Activated naive CD8-positive, alpha-beta T cell treated with anti-CD3 and anti-CD28 coated beads, Interleukin-2, amount 50 U/mL, for 24 hours (primary cell): ENCODE measurements at regions not wholly inside any gene's neighbourhood (a gene's known extent, or its start where the extent isn't known, plus 50 kb on each side); places are given as distances from the start of the nearest gene placed in this dataset.
"Not testable (repeated sequence)": the region's sequence is repeated elsewhere in the genome, so short reads cannot be mapped to it uniquely, and the experiment has no call there.

Experiments
- ATAC-seq: fragments of 150-1000 bp; cut with Tn5 transposase; one replicate; pipeline ENCODE4 v1.10.0; 2021
- DNase-seq: peaks from one replicate; pipeline ENCODE4 v3.0.0; 2021
- H3K27ac Mint-ChIP-seq: one replicate; pipeline ENCODE4 v1.8.0; 2021; ENCODE audit warnings: mild to moderate bottlenecking, mixed read lengths
- H3K27me3 Mint-ChIP-seq: one replicate; pipeline ENCODE4 v1.8.0; 2021; ENCODE audit warnings: mixed read lengths
- H3K36me3 Mint-ChIP-seq: one replicate; pipeline ENCODE4 v1.8.0; 2021; ENCODE audit warnings: low read depth, mixed read lengths
- H3K4me1 Mint-ChIP-seq: one replicate; pipeline ENCODE4 v1.8.0; 2021; ENCODE audit warnings: mixed read lengths
- H3K4me3 Mint-ChIP-seq: one replicate; pipeline ENCODE4 v1.8.0; 2021; ENCODE audit warnings: mild to moderate bottlenecking, moderate library complexity, mixed read lengths
- H3K9me3 Mint-ChIP-seq: one replicate; pipeline ENCODE4 v1.8.0; 2021; ENCODE audit warnings: mixed read lengths

DNA sequence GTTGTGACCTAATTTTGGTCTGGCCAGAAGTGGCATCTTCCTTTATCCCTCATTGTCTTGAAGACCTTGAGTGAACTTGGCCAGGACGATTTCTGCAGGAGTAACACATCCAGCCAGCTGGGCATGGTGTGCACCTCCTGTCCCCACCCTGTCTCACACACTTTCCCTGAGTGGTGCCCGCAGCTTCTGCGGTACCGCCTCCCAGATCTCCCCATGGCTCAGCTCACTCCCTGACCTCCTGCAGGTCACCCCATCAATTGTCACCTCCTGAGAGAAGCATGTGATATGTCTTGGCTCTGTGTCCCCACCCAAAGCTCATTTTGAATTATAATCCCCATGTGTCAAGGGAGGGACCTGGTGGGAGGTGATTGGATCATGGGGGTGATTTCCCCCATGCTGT lies 50.2 kb upstream of the TP53I11 start:
- no peaks in the 10 kb centered on the region for H3K36me3 Mint-ChIP-seq
- no peak overlapping the region for H3K4me3 Mint-ChIP-seq
- H3K27me3 Mint-ChIP-seq: no peaks in the 10 kb centered on the region
- no peaks in the 10 kb centered on the region for H3K4me1 Mint-ChIP-seq
- no peak for DNase-seq
- H3K9me3 Mint-ChIP-seq: no peaks in the 10 kb centered on the region
- no peak for ATAC-seq
- H3K27ac Mint-ChIP-seq: no peak overlapping the region

GRCh38 chr11:45001466-45002165 lies 50.9 kb upstream of the TP53I11 start:
- Mint-ChIP-seq H3K36me3 (no peaks in the 10 kb centered on the region), H3K27me3 (no peaks in the 10 kb centered on the region), H3K27ac (no peak overlapping the region), H3K4me1 (no peaks in the 10 kb centered on the region), H3K9me3 (no peaks in the 10 kb centered on the region), H3K4me3 (no peak overlapping the region)
- DNase-seq: no peak
- ATAC-seq: no peak

GRCh38 chr11:45005106-45005505 lies 54.4 kb upstream of the TP53I11 start:
- no peak for DNase-seq
- Mint-ChIP-seq H3K4me3 (no peak overlapping the region), H3K4me1 (no peaks in the 10 kb centered on the region)

DNA sequence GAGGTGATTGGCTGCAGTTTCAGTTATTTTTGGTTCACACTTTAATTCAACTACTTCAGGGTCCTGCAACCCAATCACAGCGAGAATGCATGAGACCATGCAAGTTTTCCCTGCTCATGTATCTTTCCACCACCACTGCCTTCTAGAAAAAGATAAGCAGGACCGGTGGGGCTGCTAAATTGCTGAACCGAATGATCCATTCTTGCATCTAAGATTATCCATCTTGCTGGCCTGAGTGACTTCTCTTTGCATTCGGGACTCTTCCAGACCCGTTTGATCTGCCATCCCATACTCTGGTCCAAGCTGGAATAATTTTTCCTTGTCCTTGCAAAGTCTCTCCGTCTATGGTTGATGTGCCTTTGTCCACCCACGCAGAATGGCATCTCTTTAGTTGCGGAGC lies 56.3 kb upstream of the TP53I11 start:
- Mint-ChIP-seq H3K4me1 (no peaks in the 10 kb centered on the region), H3K9me3 (no peaks in the 10 kb centered on the region), H3K36me3 (no peaks in the 10 kb centered on the region), H3K4me3 (no peak overlapping the region), H3K27ac (no peak overlapping the region), H3K27me3 (no peaks in the 10 kb centered on the region)
- DNase-seq (no peak), ATAC-seq (no peak)

More at GRCh38 chr11:45005106-45005505, 54.4 kb upstream of the TP53I11 start:
- Mint-ChIP-seq H3K36me3 (no peaks in the 10 kb centered on the region), H3K9me3 (no peaks in the 10 kb centered on the region), H3K27ac (no peak overlapping the region), H3K27me3 (no peaks in the 10 kb centered on the region)
- ATAC-seq: no peak

DNA sequence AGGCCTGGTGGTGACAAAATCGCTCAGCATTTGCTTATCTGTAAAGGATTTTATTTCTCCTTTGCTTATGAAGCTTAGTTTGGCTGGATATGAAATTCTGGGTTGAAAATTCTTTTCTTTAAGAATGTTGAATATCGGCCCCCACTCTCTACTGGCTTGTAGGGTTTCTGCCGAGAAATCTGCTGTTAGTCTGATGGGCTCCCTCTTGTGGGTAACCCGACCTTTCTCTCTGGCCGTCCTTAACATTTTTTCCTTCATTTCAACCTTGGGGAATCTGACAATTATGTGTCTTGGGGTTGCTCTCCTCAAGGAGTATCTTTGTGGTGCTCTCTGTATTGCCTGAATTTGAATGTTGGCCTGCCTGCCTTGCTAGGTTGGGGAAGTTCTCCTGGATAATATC lies 65.3 kb upstream of the TP53I11 start:
- not testable (repeated sequence) for H3K27ac Mint-ChIP-seq, DNase-seq, H3K4me3 Mint-ChIP-seq, H3K27me3 Mint-ChIP-seq, ATAC-seq, H3K36me3 Mint-ChIP-seq
- Mint-ChIP-seq H3K9me3 (peaks cover 22% of the 10 kb centered on the region), H3K4me1 (peaks cover 13% of the 10 kb centered on the region)

GRCh38 chr11:45016446-45016845 lies 65.8 kb upstream of the TP53I11 start:
- Mint-ChIP-seq H3K9me3 (peaks cover 22% of the 10 kb centered on the region), H3K4me1 (peaks cover 13% of the 10 kb centered on the region)
- H3K4me3 Mint-ChIP-seq, H3K36me3 Mint-ChIP-seq, H3K27me3 Mint-ChIP-seq, H3K27ac Mint-ChIP-seq, ATAC-seq, DNase-seq: not testable (repeated sequence)

DNA sequence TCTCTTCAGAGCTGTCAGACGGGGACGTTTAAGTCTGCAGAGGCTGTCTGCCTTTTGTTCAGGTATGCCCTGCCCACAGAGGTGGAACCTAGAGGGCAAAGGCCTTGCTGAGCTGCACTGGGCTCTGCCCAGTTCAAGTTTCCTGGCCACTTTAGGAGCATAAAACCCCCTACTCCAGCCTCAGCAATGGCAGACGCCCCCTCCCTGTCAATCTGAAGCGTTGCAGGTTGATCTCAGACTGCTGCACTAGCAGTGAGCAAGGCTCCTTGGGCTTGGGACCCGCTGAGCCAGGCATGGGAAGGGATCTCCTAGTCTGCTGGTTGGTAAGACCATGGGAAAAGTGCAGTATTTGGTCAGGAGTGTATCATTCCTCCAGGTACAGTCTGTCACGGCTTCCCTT lies 66.6 kb upstream of the TP53I11 start:
- Mint-ChIP-seq H3K4me3 (no peak overlapping the region), H3K4me1 (peaks cover 11% of the 10 kb centered on the region), H3K9me3 (peaks cover 21% of the 10 kb centered on the region), H3K27ac (no peak overlapping the region), H3K27me3 (peaks cover 7% of the 10 kb centered on the region), H3K36me3 (peaks cover 4% of the 10 kb centered on the region)
- DNase-seq (no peak), ATAC-seq (no peak)

DNA sequence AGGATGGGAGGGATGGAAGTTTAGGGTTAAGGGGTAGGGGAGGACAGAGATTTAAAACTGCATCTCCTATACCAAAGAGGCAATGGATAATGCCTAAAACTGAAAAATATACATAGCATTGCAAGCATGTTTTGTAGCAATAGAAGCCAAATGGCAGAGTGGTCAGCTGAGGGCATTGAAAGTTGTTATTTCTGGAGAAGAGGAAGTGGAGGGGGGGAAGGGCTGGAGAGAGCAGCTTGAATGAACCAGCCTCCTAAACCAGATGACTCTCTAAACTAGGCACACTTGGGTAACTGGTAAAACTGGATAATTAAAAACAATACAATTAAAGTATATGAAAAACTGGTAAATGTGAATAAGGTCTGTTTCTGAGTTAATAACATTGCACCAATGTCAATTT lies 70.3 kb upstream of the TP53I11 start:
- Mint-ChIP-seq H3K4me1 (peaks cover 12% of the 10 kb centered on the region), H3K4me3 (no peak overlapping the region), H3K27me3 (peaks cover 2% of the 10 kb centered on the region), H3K9me3 (no peaks in the 10 kb centered on the region), H3K36me3 (no peaks in the 10 kb centered on the region), H3K27ac (no peak overlapping the region)
- ATAC-seq (no peak), DNase-seq (no peak)

DNA sequence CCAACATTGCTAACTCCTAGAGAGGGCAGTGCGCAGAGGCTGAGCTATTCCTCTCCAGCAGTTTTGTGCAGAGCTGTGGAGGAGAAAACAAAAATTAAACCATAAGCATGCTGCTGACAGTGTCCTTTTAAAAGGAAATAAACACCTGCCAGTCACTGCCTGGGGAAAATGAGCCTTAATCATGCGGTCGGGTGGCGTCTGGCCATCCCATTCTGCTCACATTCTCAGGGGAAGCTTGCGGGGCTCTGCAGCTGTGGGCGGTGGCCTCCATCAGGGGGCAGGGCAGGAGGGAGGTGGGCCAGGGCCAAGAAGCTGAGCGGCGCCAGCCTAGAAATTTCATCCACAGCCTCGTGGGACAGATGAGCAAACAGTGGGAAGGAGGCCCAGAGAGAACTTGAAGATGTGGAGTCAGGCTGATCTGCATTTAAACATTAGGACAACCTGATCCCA lies 71.0 kb upstream of the TP53I11 start:
- Mint-ChIP-seq H3K36me3 (no peaks in the 10 kb centered on the region), H3K27ac (no peak overlapping the region), H3K9me3 (no peaks in the 10 kb centered on the region), H3K4me3 (no peak overlapping the region), H3K4me1 (peaks cover 11% of the 10 kb centered on the region), H3K27me3 (peaks cover 2% of the 10 kb centered on the region)
- ATAC-seq (no peak), DNase-seq (no peak)

- H3K4me1 Mint-ChIP-seq: peaks cover 9% of the 10 kb centered on the region
- H3K4me3 Mint-ChIP-seq: no peak overlapping the region
- H3K36me3 Mint-ChIP-seq: no peaks in the 10 kb centered on the region
Observed at GRCh38 chr11:45022294-45023064, 71.8 kb upstream of the TP53I11 start.

GRCh38 chr11:45023065-45023365 lies 72.3 kb upstream of the TP53I11 start:
- peaks cover 9% of the 10 kb centered on the region for H3K4me1 Mint-ChIP-seq
- H3K27me3 Mint-ChIP-seq: peaks cover 2% of the 10 kb centered on the region
- no peaks in the 10 kb centered on the region for H3K36me3 Mint-ChIP-seq
- ATAC-seq (no peak), DNase-seq (no peak)
- no peak overlapping the region for H3K27ac Mint-ChIP-seq
- H3K9me3 Mint-ChIP-seq: no peaks in the 10 kb centered on the region
- H3K4me3 Mint-ChIP-seq: no peak overlapping the region

More at GRCh38 chr11:45022294-45023064, 71.8 kb upstream of the TP53I11 start:
- no peak for DNase-seq
- no peak overlapping the region for H3K27ac Mint-ChIP-seq
- ATAC-seq: no peak
- H3K9me3 Mint-ChIP-seq: no peaks in the 10 kb centered on the region
- H3K27me3 Mint-ChIP-seq: peaks cover 2% of the 10 kb centered on the region

DNA sequence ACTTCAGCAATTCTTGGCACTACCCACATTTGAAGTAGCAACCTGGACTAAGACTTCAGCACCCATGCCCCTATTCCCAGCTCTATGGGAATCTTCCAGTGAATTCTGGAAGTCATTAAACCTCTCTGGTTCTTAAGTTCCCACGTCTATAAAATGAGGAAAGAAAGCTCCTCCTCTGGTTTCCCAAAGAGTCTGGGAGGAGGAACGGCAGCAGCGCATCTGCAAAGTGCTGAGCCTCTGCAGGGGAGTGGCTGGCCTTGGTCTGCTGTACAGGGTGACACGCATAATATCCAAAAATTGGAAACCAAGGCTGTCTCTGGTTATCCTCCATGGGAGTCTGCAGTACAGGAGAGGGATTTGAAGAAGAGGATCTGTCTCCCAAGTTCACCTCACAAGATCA lies 73.6 kb upstream of the TP53I11 start:
- H3K4me3 Mint-ChIP-seq: no peak overlapping the region
- no peaks in the 10 kb centered on the region for H3K9me3 Mint-ChIP-seq
- H3K27me3 Mint-ChIP-seq: peaks cover 2% of the 10 kb centered on the region
- no peak for ATAC-seq
- no peak overlapping the region for H3K27ac Mint-ChIP-seq
- no peaks in the 10 kb centered on the region for H3K36me3 Mint-ChIP-seq
- H3K4me1 Mint-ChIP-seq: peaks cover 12% of the 10 kb centered on the region
- DNase-seq: no peak

DNA sequence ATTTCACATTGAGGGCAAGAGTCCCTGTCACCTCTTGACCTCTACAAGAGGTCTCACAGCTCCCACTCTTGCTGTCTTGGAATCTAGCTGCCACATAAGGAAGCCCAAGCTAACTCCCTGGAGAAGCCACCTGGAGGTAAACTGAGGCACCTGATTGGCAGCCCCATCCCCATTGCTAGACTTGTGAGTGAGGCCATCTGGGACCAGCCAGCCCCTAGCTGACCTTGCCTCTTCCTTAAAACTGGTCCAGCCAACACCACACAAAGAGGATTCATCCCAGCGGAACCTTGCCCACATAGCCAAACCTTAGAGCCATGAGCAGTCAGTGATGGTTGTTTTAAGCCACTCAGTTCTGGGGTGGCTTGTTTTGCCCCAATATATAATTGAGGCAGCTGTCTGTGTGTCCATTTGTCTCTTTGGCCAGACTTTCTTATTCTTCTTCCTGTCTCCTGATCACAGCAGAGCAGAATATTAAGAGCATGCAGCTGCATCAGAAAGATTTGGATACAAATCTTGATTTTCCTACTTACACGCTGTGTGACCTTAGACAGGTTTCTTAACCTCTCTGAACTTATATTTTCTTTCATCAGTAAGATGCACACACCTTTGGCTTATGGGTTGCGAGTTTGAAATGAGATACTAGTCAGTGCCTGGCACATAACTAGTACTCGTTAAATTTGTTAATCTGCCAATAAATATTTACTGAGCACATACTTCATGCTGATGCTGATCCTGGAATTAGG lies 74.3 kb upstream of the TP53I11 start:
- Mint-ChIP-seq H3K27me3 (no peaks in the 10 kb centered on the region), H3K4me3 (no peak overlapping the region), H3K9me3 (no peaks in the 10 kb centered on the region), H3K36me3 (no peaks in the 10 kb centered on the region), H3K27ac (no peak overlapping the region), H3K4me1 (peaks cover 12% of the 10 kb centered on the region)
- no peak for DNase-seq
- ATAC-seq: no peak

GRCh38 chr11:45025716-45026492 lies 75.2 kb upstream of the TP53I11 start:
- H3K27ac Mint-ChIP-seq: peak overlapping the region; percentile 47
- peaks cover 12% of the 10 kb centered on the region for H3K4me1 Mint-ChIP-seq
- peak; percentile 27 for ATAC-seq
- H3K36me3 Mint-ChIP-seq: no peaks in the 10 kb centered on the region
- peak; percentile 3 for DNase-seq
- no peaks in the 10 kb centered on the region for H3K27me3 Mint-ChIP-seq
- H3K9me3 Mint-ChIP-seq: no peaks in the 10 kb centered on the region
- no peak overlapping the region for H3K4me3 Mint-ChIP-seq
